ENCODE measurements at regions not wholly inside any gene's neighbourhood (a gene's known extent, or its start where the extent isn't known, plus 50 kb on each side); places are given as distances from the start of the nearest gene placed in this dataset.
A peak's percentile ranks its signal among the peaks of the same experiment; 100 is the strongest.

- intact Hi-C loops (cut with micrococcal nuclease) = loop anchor here (1.0 to 5.0 kb wide), 7 partner anchors 45 to 404 kb away; no protein-coding TSS in a partner anchor
- Mint-ChIP-seq H3K27me3 (no peaks in the 10 kb centered on the region), H3K9me3 (no peaks in the 10 kb centered on the region), H3K27ac (peak overlapping the region; percentile 56), H3K36me3 (peaks cover 2% of the 10 kb centered on the region), H3K4me3 (no peak overlapping the region), H3K4me1 (ENCODE audit: low read depth) (peaks cover 68% of the 10 kb centered on the region)
- CTCF ChIA-PET = interaction anchor here (0.5 to 4.0 kb wide), 34 partner anchors 7 to 403 kb away, joined by 3 to 70 read pairs (median 4); partner anchors contain the start of genes PERP and TNFAIP3
- POLR2A ChIA-PET = interaction anchor here (1.2 to 1.4 kb wide), 2 partner anchors 165 to 166 kb away, joined by 5 to 8 read pairs; no protein-coding TSS in a partner anchor
- peak; percentile 85 for DNase-seq
These were observed 161.6 kb upstream of the TNFAIP3 start for GRCh38 chr6:137705160-137706082.

- DNase-seq = no peak
- Mint-ChIP-seq H3K36me3 (peaks cover 2% of the 10 kb centered on the region), H3K9me3 (no peaks in the 10 kb centered on the region), H3K27ac (peak overlapping the region; percentile 64), H3K4me3 (peak overlapping the region; percentile 9), H3K4me1 (ENCODE audit: low read depth) (peaks cover 69% of the 10 kb centered on the region), H3K27me3 (no peaks in the 10 kb centered on the region)
- ChIA-PET POLR2A (interaction anchor here (0.9 to 1.4 kb wide), 2 partner anchors 161 to 165 kb away, joined by 3 to 8 read pairs; partner anchors contain the start of gene TNFAIP3), CTCF (interaction anchor here (0.6 to 4.0 kb wide), 12 partner anchors 8 to 300 kb away, joined by 3 to 70 read pairs (median 8); partner anchors contain the start of gene TNFAIP3)
- intact Hi-C loops (cut with micrococcal nuclease) = loop anchor here (2.0 to 5.0 kb wide), 2 partner anchors 45 to 221 kb away; no protein-coding TSS in a partner anchor
These were observed 160.8 kb upstream of the TNFAIP3 start for GRCh38 chr6:137706083-137706750.

GRCh38 chr6:137707038-137707589 lies 159.9 kb upstream of the TNFAIP3 start:
- intact Hi-C loops (cut with micrococcal nuclease) = loop anchor here (2.0 to 5.0 kb wide), 2 partner anchors 46 to 220 kb away; no protein-coding TSS in a partner anchor
- POLR2A ChIA-PET = interaction anchor here (0.9 to 3.0 kb wide), 9 partner anchors 50 to 238 kb away, joined by 3 to 43 read pairs (median 4); partner anchors contain the start of gene TNFAIP3

DNA sequence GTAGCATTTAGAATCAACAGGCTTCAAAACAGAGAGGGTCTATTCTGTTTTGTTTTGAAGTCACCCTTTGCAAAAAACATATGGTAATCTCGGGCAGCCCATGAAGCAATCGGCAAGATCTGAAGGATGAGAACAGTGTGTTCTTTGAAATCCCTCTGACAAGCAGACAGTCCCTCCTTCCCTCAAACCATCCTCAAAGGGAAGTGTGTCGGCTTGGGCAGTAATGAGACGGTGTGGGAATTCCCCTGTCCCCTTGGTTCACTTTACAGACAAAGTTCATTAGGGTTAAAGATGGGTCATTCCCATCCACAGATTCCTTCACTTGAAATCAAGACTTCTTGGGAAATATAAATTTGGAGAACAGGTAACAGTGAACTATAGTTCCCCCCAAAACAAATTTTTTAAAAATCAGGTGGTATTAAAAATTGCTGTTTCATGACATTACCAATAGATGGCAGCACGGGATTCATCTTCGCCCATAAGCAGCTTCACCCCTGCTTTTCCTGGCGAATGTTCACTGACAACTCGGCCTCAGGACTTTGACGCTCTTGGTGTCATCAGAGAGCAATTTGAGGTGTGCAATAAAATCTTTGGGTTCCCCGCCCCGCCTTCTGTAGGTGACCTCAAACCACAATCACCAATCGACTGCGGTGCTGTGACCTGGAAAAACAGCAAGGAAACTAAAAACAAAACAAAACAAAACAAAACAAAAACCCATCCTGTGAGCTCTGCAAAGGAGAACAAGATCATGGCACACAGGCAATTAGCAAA lies 159.3 kb upstream of the TNFAIP3 start:
- Mint-ChIP-seq H3K27ac (peak overlapping the region; percentile 88), H3K4me3 (peak overlapping the region; percentile 67), H3K36me3 (peaks cover 2% of the 10 kb centered on the region), H3K4me1 (ENCODE audit: low read depth) (peaks cover 75% of the 10 kb centered on the region), H3K27me3 (no peaks in the 10 kb centered on the region), H3K9me3 (no peaks in the 10 kb centered on the region)
- intact Hi-C loops (cut with micrococcal nuclease) = loop anchor here (1.0 to 5.0 kb wide), 12 partner anchors 10 to 233 kb away; partner anchors contain the start of gene TNFAIP3
- ChIA-PET CTCF (interaction anchor here (0.6 to 3.2 kb wide), 30 partner anchors 9 to 400 kb away, joined by 3 to 51 read pairs (median 6); partner anchors contain the start of gene TNFAIP3), POLR2A (interaction anchor here (1.0 to 3.0 kb wide), 10 partner anchors 9 to 237 kb away, joined by 3 to 43 read pairs (median 4); partner anchors contain the start of gene TNFAIP3)
- peak; percentile 90 for DNase-seq

More at GRCh38 chr6:137707038-137707589, 159.9 kb upstream of the TNFAIP3 start:
- Mint-ChIP-seq H3K4me3 (peak overlapping the region; percentile 67), H3K4me1 (ENCODE audit: low read depth) (peaks cover 74% of the 10 kb centered on the region), H3K27ac (peak overlapping the region; percentile 88), H3K9me3 (no peaks in the 10 kb centered on the region), H3K36me3 (peaks cover 2% of the 10 kb centered on the region), H3K27me3 (no peaks in the 10 kb centered on the region)
- CTCF ChIA-PET = interaction anchor here (0.9 to 4.0 kb wide), 23 partner anchors 9 to 300 kb away, joined by 3 to 70 read pairs (median 9); partner anchors contain the start of gene TNFAIP3
- DNase-seq = no peak

GRCh38 chr6:137708481-137708880 lies 158.6 kb upstream of the TNFAIP3 start:
- ChIA-PET POLR2A (interaction anchor here (1.0 to 3.0 kb wide), 10 partner anchors 9 to 236 kb away, joined by 3 to 43 read pairs (median 4); partner anchors contain the start of gene TNFAIP3), CTCF (interaction anchor here (0.6 to 3.2 kb wide), 30 partner anchors 8 to 400 kb away, joined by 3 to 51 read pairs (median 6); partner anchors contain the start of gene TNFAIP3)
- Mint-ChIP-seq H3K4me1 (ENCODE audit: low read depth) (peaks cover 70% of the 10 kb centered on the region), H3K4me3 (peak overlapping the region; percentile 67), H3K27ac (peak overlapping the region; percentile 88), H3K9me3 (no peaks in the 10 kb centered on the region), H3K27me3 (no peaks in the 10 kb centered on the region), H3K36me3 (peaks cover 2% of the 10 kb centered on the region)
- DNase-seq = no peak
- intact Hi-C loops (cut with micrococcal nuclease) = loop anchor here (1.0 to 5.0 kb wide), 11 partner anchors 9 to 232 kb away; partner anchors contain the start of gene TNFAIP3

GRCh38 chr6:137709424-137710236 lies 157.4 kb upstream of the TNFAIP3 start:
- POLR2A ChIA-PET = interaction anchor here (1.0 to 3.0 kb wide), 5 partner anchors 11 to 162 kb away, joined by 3 to 43 read pairs (median 8); partner anchors contain the start of gene TNFAIP3
- peak; percentile 75 for DNase-seq
- intact Hi-C loops (cut with micrococcal nuclease) = loop anchor here (1.0 to 5.0 kb wide), 2 partner anchors 164 to 218 kb away; no protein-coding TSS in a partner anchor
- no peaks in the 10 kb centered on the region for H3K27me3 Mint-ChIP-seq
- H3K4me3 Mint-ChIP-seq = no peak overlapping the region
- peaks cover 2% of the 10 kb centered on the region for H3K36me3 Mint-ChIP-seq
- peaks cover 76% of the 10 kb centered on the region for H3K4me1 Mint-ChIP-seq (ENCODE audit: low read depth)
- CTCF ChIA-PET = interaction anchor here (0.6 to 3.2 kb wide), 13 partner anchors 7 to 399 kb away, joined by 3 to 51 read pairs (median 10); partner anchors contain the start of gene TNFAIP3
- H3K27ac Mint-ChIP-seq = peak overlapping the region; percentile 84
- H3K9me3 Mint-ChIP-seq = no peaks in the 10 kb centered on the region

DNA sequence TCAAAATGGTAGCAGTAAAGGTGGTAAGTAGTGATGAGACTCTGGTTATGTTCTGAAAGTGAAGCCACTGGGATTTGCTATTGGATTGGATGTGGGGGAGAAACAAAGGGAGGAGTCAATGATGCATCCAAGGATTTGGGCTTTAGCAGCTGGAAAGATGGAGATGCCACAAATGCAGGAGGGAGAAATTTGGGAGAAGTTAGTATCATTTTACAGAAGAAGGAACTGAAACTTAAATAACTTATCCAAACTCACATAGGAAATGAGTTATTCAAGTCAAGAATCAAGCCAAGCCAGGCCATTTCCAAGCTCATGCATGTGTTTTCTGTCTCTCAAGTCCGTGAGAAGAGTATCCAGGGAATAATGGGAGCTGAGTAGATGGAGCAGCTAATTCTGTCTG lies 155.1 kb upstream of the TNFAIP3 start:
- peaks cover 79% of the 10 kb centered on the region for H3K4me1 Mint-ChIP-seq (ENCODE audit: low read depth)
- H3K27me3 Mint-ChIP-seq = no peaks in the 10 kb centered on the region
- intact Hi-C loops (cut with micrococcal nuclease) = no loop called here
- no peak for DNase-seq
- ChIA-PET POLR2A (no interaction called here), CTCF (interaction anchor here (0.7 to 2.3 kb wide), 4 partner anchors 25 to 296 kb away, joined by 3 to 9 read pairs (median 6); no protein-coding TSS in a partner anchor)
- peaks cover 2% of the 10 kb centered on the region for H3K36me3 Mint-ChIP-seq
- no peaks in the 10 kb centered on the region for H3K9me3 Mint-ChIP-seq
- no peak overlapping the region for H3K4me3 Mint-ChIP-seq
- H3K27ac Mint-ChIP-seq = no peak overlapping the region

- DNase-seq = no peak
- ChIA-PET CTCF (interaction anchor here (1.3 to 2.3 kb wide), 3 partner anchors 87 to 295 kb away, joined by 4 to 9 read pairs (median 8); no protein-coding TSS in a partner anchor), POLR2A (interaction anchor here (0.6 kb wide), 1 partner anchor 155 kb away, joined by 4 read pairs; no protein-coding TSS in a partner anchor)
- no peaks in the 10 kb centered on the region for H3K9me3 Mint-ChIP-seq
- H3K4me3 Mint-ChIP-seq = no peak overlapping the region
- H3K36me3 Mint-ChIP-seq = peaks cover 2% of the 10 kb centered on the region
- no peaks in the 10 kb centered on the region for H3K27me3 Mint-ChIP-seq
- no peak overlapping the region for H3K27ac Mint-ChIP-seq
- peaks cover 79% of the 10 kb centered on the region for H3K4me1 Mint-ChIP-seq (ENCODE audit: low read depth)
- intact Hi-C loops (cut with micrococcal nuclease) = no loop called here
These were observed 154.5 kb upstream of the TNFAIP3 start for GRCh38 chr6:137712587-137712986.

DNA sequence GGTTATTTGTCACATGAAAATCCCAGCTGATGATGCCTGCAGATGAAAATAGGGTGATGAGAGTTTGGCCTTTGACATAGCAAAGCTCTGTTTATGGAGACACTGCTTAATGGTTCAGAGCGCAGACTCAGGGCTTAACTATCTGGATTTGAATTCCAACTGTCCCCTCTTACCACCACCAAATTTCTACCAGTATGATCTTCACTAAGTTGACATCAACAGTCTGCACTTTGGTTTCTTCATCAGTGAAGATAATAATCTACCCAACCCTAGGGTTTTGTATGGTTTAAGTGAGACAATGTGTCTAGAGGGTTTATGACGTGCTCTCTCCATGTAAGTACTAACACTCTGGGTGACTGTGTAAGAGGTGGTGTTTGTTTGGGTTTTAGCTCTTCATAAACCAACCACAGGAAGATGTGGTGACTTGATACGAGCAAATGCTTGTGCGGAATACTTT lies 151.4 kb upstream of the TNFAIP3 start:
- Mint-ChIP-seq H3K27ac (peak overlapping the region; percentile 69), H3K4me3 (no peak overlapping the region), H3K4me1 (ENCODE audit: low read depth) (peaks cover 60% of the 10 kb centered on the region), H3K36me3 (no peaks in the 10 kb centered on the region), H3K27me3 (no peaks in the 10 kb centered on the region), H3K9me3 (no peaks in the 10 kb centered on the region)
- CTCF ChIA-PET = interaction anchor here (0.7 to 3.1 kb wide), 9 partner anchors 10 to 1271 kb away, joined by 3 to 19 read pairs (median 5); partner anchors contain the start of gene TNFAIP3
- DNase-seq = no peak
- POLR2A ChIA-PET = interaction anchor here (0.6 to 4.0 kb wide), 12 partner anchors 16 to 156 kb away, joined by 3 to 32 read pairs (median 4); partner anchors contain the start of gene TNFAIP3
- intact Hi-C loops (cut with micrococcal nuclease) = no loop called here

Measured in activated CD4-positive, alpha-beta memory T cell treated with anti-CD3 and anti-CD28 coated beads for 36 hours (primary cell).